Colonic mucosa (tissue), 4 donors: ENCODE measurements at regions not wholly inside any gene's neighbourhood (a gene's known extent, or its start where the extent isn't known, plus 50 kb on each side); places are given as distances from the start of the nearest gene placed in this dataset.

ENCODE experiments used
- DNase-seq: peaks from one replicate; pipeline ENCODE4 v3.0.0-alpha.2; 2020
- H3K27ac ChIP-seq: fragments of 200-600 bp; one replicate; pipeline ENCODE4 v1.8.0; 2021
- H3K27me3 ChIP-seq: fragments of 200-600 bp; one replicate; pipeline ENCODE4 v1.8.0; 2021
- H3K36me3 ChIP-seq: fragments of 200-600 bp; one replicate; pipeline ENCODE4 v1.8.0; 2021
- H3K4me1 ChIP-seq: fragments of 200-600 bp; one replicate; pipeline ENCODE4 v1.8.0; 2021; ENCODE audit warnings: mild to moderate bottlenecking
- H3K4me3 ChIP-seq: fragments of 200-600 bp; one replicate; pipeline ENCODE4 v1.8.0; 2021
- H3K9ac ChIP-seq, 2 donors: one replicate each; pipeline ENCODE4 v1.7.0; 2013; ENCODE audit warnings: control low read depth in 2 of 2, low read depth in 2 of 2, low read length in 2 of 2
- H3K9me3 ChIP-seq: fragments of 200-600 bp; one replicate; pipeline ENCODE4 v1.8.0; 2021
- CTCF ChIP-seq: fragments of 200-600 bp; IDR thresholded peaks from one replicate; pipeline ENCODE4 v1.8.0; 2022; ENCODE audit warnings: antibody characterized with exemption, mild to moderate bottlenecking
- intact Hi-C: fragments of 100-400 bp; cut with DNase I; formaldehyde crosslinking; loops from one replicate; pipeline ENCODE4 v1.14.1; 2022
- donor health status: healthy.
- donor health status: DM: no; HTN: no; CAD: no.
- donor health status: DM: no; HTN: no; CAD: no.

GRCh38 chr6:82056567-82056966 lies 191.0 kb downstream of the IBTK start:
- Histone ChIP-seq H3K36me3 (no peaks in the 10 kb centered on the region), H3K27me3 (no peaks in the 10 kb centered on the region), H3K4me3 (no peak overlapping the region), H3K4me1 (no peaks in the 10 kb centered on the region), H3K27ac (no peak overlapping the region), H3K9me3 (no peaks in the 10 kb centered on the region), H3K9ac (no peak overlapping the region)
- no peak for DNase-seq
- intact Hi-C loops = no loop called here
- no peak for TF ChIP-seq CTCF

- Histone ChIP-seq H3K4me3 (no peak overlapping the region), H3K9me3 (no peaks in the 10 kb centered on the region), H3K36me3 (no peaks in the 10 kb centered on the region), H3K9ac (no peak overlapping the region), H3K27me3 (no peaks in the 10 kb centered on the region), H3K4me1 (no peaks in the 10 kb centered on the region), H3K27ac (no peak overlapping the region)
- intact Hi-C loops = no loop called here
- TF ChIP-seq CTCF = no peak
- DNase-seq = no peak
These were observed 201.4 kb downstream of the IBTK start for GRCh38 chr6:82045965-82046756.

- peak; percentile 35 for DNase-seq
- intact Hi-C loops = no loop called here
These were observed 206.9 kb downstream of the IBTK start for GRCh38 chr6:82040405-82041221.

GRCh38 chr6:82038631-82039030 lies 208.9 kb downstream of the IBTK start:
- intact Hi-C loops = no loop called here

More at GRCh38 chr6:82040405-82041221, 206.9 kb downstream of the IBTK start:
- H3K9ac ChIP-seq = no peak overlapping the region
- no peaks in the 10 kb centered on the region for H3K4me1 ChIP-seq
- H3K36me3 ChIP-seq = no peaks in the 10 kb centered on the region
- no peaks in the 10 kb centered on the region for H3K9me3 ChIP-seq
- peak; percentile 56 for TF ChIP-seq CTCF
- no peak overlapping the region for H3K4me3 ChIP-seq
- no peak overlapping the region for H3K27ac ChIP-seq
- H3K27me3 ChIP-seq = no peaks in the 10 kb centered on the region

GRCh38 chr6:82035526-82035925 lies 212.0 kb downstream of the IBTK start:
- intact Hi-C loops = no loop called here
- Histone ChIP-seq H3K4me1 (no peaks in the 10 kb centered on the region), H3K4me3 (no peak overlapping the region), H3K27ac (no peak overlapping the region), H3K36me3 (no peaks in the 10 kb centered on the region), H3K9me3 (no peaks in the 10 kb centered on the region), H3K27me3 (no peaks in the 10 kb centered on the region), H3K9ac (no peak overlapping the region)
- TF ChIP-seq CTCF = no peak
- DNase-seq = no peak

More at GRCh38 chr6:82038631-82039030, 208.9 kb downstream of the IBTK start:
- Histone ChIP-seq H3K27ac (no peak overlapping the region), H3K9ac (no peak overlapping the region), H3K4me1 (no peaks in the 10 kb centered on the region), H3K4me3 (no peak overlapping the region), H3K9me3 (no peaks in the 10 kb centered on the region), H3K27me3 (no peaks in the 10 kb centered on the region), H3K36me3 (no peaks in the 10 kb centered on the region)
- DNase-seq = no peak
- no peak for TF ChIP-seq CTCF
